ENCODE measurements at regions not wholly inside any gene's neighbourhood (a gene's known extent, or its start where the extent isn't known, plus 50 kb on each side); places are given as distances from the start of the nearest gene placed in this dataset.

DNA sequence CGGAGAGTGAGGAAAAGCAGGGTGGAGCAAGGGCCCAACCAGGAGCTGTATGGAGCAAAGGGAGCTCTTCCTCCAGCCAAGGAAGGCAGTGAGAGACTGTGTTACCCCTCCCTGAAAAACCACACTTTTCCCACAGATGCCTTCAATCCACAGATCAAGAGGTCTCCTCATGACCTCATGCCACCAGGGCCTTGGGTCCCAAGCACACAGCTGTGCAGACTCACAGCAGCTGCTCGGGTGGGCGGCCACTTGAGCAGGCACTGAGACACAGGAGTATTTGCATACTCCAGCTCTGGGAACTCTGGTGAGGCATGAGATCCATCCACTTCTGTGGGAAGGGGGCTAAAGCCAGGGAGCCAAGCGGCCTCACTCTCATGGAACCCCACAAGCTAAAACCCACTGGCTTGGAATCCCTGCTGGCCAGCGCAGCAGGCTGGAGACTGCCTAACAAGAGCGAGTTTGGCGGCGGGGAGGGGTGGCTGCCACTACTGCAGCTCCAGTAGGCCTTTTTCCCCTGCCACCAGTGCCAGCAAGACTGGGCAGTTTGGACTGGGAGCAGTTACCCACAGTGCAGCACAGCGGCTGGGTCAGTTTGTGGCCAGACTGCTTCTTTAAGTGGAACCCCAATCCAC, 880.6 kb upstream of the ARPP21 start:
- TF ChIP-seq, protein P1, sequence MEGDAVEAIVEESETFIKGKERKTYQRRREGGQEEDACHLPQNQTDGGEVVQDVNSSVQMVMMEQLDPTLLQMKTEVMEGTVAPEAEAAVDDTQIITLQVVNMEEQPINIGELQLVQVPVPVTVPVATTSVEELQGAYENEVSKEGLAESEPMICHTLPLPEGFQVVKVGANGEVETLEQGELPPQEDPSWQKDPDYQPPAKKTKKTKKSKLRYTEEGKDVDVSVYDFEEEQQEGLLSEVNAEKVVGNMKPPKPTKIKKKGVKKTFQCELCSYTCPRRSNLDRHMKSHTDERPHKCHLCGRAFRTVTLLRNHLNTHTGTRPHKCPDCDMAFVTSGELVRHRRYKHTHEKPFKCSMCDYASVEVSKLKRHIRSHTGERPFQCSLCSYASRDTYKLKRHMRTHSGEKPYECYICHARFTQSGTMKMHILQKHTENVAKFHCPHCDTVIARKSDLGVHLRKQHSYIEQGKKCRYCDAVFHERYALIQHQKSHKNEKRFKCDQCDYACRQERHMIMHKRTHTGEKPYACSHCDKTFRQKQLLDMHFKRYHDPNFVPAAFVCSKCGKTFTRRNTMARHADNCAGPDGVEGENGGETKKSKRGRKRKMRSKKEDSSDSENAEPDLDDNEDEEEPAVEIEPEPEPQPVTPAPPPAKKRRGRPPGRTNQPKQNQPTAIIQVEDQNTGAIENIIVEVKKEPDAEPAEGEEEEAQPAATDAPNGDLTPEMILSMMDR (IDR thresholded peaks at IDR 0.05; ENCODE audit: low read depth, low read length), result no peak
- TF ChIP-seq EZH2phosphoT487 (IDR thresholded peaks at IDR 0.05; ENCODE audit: low read depth), result no peak
